ENCODE measurements at regions not wholly inside any gene's neighbourhood (a gene's known extent, or its start where the extent isn't known, plus 50 kb on each side); places are given as distances from the start of the nearest gene placed in this dataset.

GRCh38 chr11:44380820-44381219 is 70.9 kb upstream of the ALX4 start:
- no peak for DNase-seq (ENCODE audit: low spot score in 2 of 2)
- Histone ChIP-seq H3K27ac (no peak overlapping the region), H3K36me3 (no peaks in the 10 kb centered on the region), H3K4me3 (no peak overlapping the region), H3K27me3 (peaks cover 32% of the 10 kb centered on the region), H3K9me3 (peaks cover 7% of the 10 kb centered on the region), H3K4me1 (no peaks in the 10 kb centered on the region)
- 94% methylated on average over 7 of the region's 7 CpGs for WGBS
- TF ChIP-seq CTCF (IDR thresholded peaks at IDR 0.05): no peak
- TF ChIP-seq EP300 (IDR thresholded peaks at IDR 0.05): no peak
- no peak for TF ChIP-seq POLR2A (IDR thresholded peaks at IDR 0.05)
- no peak for TF ChIP-seq POLR2AphosphoS5 (IDR thresholded peaks at IDR 0.05)

- peaks cover 32% of the 10 kb centered on the region for H3K27me3 ChIP-seq
- H3K4me1 ChIP-seq: no peaks in the 10 kb centered on the region
- 89% methylated on average over 6 of the region's 6 CpGs for WGBS
- TF ChIP-seq POLR2AphosphoS5 (IDR thresholded peaks at IDR 0.05) (no peak), POLR2A (IDR thresholded peaks at IDR 0.05) (no peak), EP300 (IDR thresholded peaks at IDR 0.05) (no peak), CTCF (IDR thresholded peaks at IDR 0.05) (no peak)
- H3K36me3 ChIP-seq: no peaks in the 10 kb centered on the region
- H3K27ac ChIP-seq: no peak overlapping the region
- peaks cover 7% of the 10 kb centered on the region for H3K9me3 ChIP-seq
- DNase-seq (ENCODE audit: low spot score in 2 of 2): peak in 1 of 2 donors; percentile 69
- no peak overlapping the region for H3K4me3 ChIP-seq
Measured at GRCh38 chr11:44381261-44381660, 71.3 kb upstream of the ALX4 start.

GRCh38 chr11:44382118-44382517 is 72.2 kb upstream of the ALX4 start:
- no peak overlapping the region for H3K4me3 ChIP-seq
- no peaks in the 10 kb centered on the region for H3K4me1 ChIP-seq
- 47% methylated on average over 6 of the region's 6 CpGs for whole genome bisulfite sequencing
- no peaks in the 10 kb centered on the region for H3K36me3 ChIP-seq
- no peak for TF ChIP-seq POLR2A (IDR thresholded peaks at IDR 0.05)
- H3K9me3 ChIP-seq: peaks cover 5% of the 10 kb centered on the region
- H3K27me3 ChIP-seq: peaks cover 32% of the 10 kb centered on the region
- no peak overlapping the region for H3K27ac ChIP-seq
- DNase-seq (ENCODE audit: low spot score in 2 of 2): peak in 1 of 2 donors; percentile 47

GRCh38 chr11:44382656-44383240 is 72.8 kb upstream of the ALX4 start:
- Histone ChIP-seq H3K9me3 (no peaks in the 10 kb centered on the region), H3K4me1 (no peaks in the 10 kb centered on the region), H3K27me3 (peaks cover 32% of the 10 kb centered on the region), H3K4me3 (no peak overlapping the region), H3K27ac (no peak overlapping the region), H3K36me3 (no peaks in the 10 kb centered on the region)
- WGBS: 87% methylated on average over 6 of the region's 6 CpGs
- TF ChIP-seq CTCF (IDR thresholded peaks at IDR 0.05) (no peak), POLR2AphosphoS5 (IDR thresholded peaks at IDR 0.05) (no peak), EP300 (IDR thresholded peaks at IDR 0.05) (no peak), POLR2A (IDR thresholded peaks at IDR 0.05) (no peak)
- peak in 1 of 2 donors; percentile 23 for DNase-seq (ENCODE audit: low spot score in 2 of 2)

GRCh38 chr11:44383246-44383645 is 73.3 kb upstream of the ALX4 start:
- no peak overlapping the region for H3K27ac ChIP-seq
- no peaks in the 10 kb centered on the region for H3K4me1 ChIP-seq
- TF ChIP-seq CTCF (IDR thresholded peaks at IDR 0.05): no peak
- no peak for TF ChIP-seq POLR2AphosphoS5 (IDR thresholded peaks at IDR 0.05)
- 89% methylated on average over 1 of the region's 1 CpG for WGBS
- peaks cover 32% of the 10 kb centered on the region for H3K27me3 ChIP-seq
- no peak overlapping the region for H3K4me3 ChIP-seq
- H3K9me3 ChIP-seq: no peaks in the 10 kb centered on the region
- DNase-seq (ENCODE audit: low spot score in 2 of 2): peak in 1 of 2 donors; percentile 29
- no peaks in the 10 kb centered on the region for H3K36me3 ChIP-seq

GRCh38 chr11:44387415-44387814 is 77.5 kb upstream of the ALX4 start:
- Histone ChIP-seq H3K27me3 (peaks cover 13% of the 10 kb centered on the region), H3K4me1 (no peaks in the 10 kb centered on the region), H3K36me3 (no peaks in the 10 kb centered on the region), H3K27ac (no peak overlapping the region), H3K4me3 (no peak overlapping the region), H3K9me3 (peaks cover 4% of the 10 kb centered on the region)
- DNase-seq (ENCODE audit: low spot score in 2 of 2): no peak
- WGBS: 67% methylated on average over 4 of the region's 4 CpGs
- TF ChIP-seq POLR2A (IDR thresholded peaks at IDR 0.05) (no peak), POLR2AphosphoS5 (IDR thresholded peaks at IDR 0.05) (no peak), CTCF (IDR thresholded peaks at IDR 0.05) (no peak), EP300 (IDR thresholded peaks at IDR 0.05) (no peak)

All from suprapubic skin (tissue), 4 donors.